Activated CD4-positive, alpha-beta T cell treated with anti-CD3 and anti-CD28 coated beads, Interleukin-2, amount 10 ng/mL, durations not matched to agents 7 days and 5 days (primary cell): ENCODE measurements at regions not wholly inside any gene's neighbourhood (a gene's known extent, or its start where the extent isn't known, plus 50 kb on each side); places are given as distances from the start of the nearest gene placed in this dataset.
"Not testable (repeated sequence)": the region's sequence is repeated elsewhere in the genome, so short reads cannot be mapped to it uniquely, and the experiment has no call there.

Experiments
- CTCF ChIA-PET: fragments of 350-600 bp; sonication (Branson Sonifier 250); formaldehyde crosslinking; loops from one replicate; lab custom pipeline; 2021; ENCODE audit warnings: antibody characterized with exemption; lab: Charles Lee
- POLR2A ChIA-PET: fragments of 350-600 bp; sonication (Branson Sonifier 250); formaldehyde crosslinking; loops from one replicate; lab custom pipeline; 2021; ENCODE audit warnings: antibody characterized with exemption; lab: Charles Lee
- DNase-seq: peaks from one replicate; pipeline ENCODE4 v3.0.0-alpha.2; 2020
- H3K27ac Mint-ChIP-seq: one replicate; pipeline ENCODE4 v1.8.0; 2021; ENCODE audit warnings: mild to moderate bottlenecking, moderate library complexity, mixed read lengths
- H3K27me3 Mint-ChIP-seq: one replicate; pipeline ENCODE4 v1.8.0; 2021; ENCODE audit warnings: mixed read lengths
- H3K36me3 Mint-ChIP-seq: one replicate; pipeline ENCODE4 v1.8.0; 2021; ENCODE audit warnings: low read depth, mixed read lengths
- H3K4me1 Mint-ChIP-seq: one replicate; pipeline ENCODE4 v1.8.0; 2021; ENCODE audit warnings: mixed read lengths
- H3K4me3 Mint-ChIP-seq: one replicate; pipeline ENCODE4 v1.8.0; 2021; ENCODE audit warnings: mild to moderate bottlenecking, moderate library complexity, mixed read lengths
- H3K9me3 Mint-ChIP-seq: one replicate; pipeline ENCODE4 v1.8.0; 2021; ENCODE audit warnings: mixed read lengths

DNA sequence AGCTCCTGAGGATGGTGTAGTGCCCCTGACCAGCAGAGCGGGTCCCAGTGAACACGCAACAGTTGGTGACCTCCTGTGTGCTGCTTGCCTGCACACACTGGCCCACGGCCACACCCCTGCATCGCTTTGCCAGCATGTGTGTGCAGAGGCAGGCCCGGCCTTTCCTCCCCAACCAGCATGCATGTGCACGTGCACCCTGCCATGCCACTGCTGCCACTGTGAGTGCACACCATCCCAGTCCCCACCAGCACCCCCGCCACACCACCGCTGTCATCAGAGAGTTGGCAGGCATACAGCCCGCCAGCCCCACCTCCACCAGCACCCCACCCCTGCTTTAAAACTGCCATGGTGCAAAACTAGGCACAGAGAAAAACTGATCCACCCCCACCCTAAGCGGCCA lies 197.4 kb upstream of the SRD5A2 start:
- DNase-seq = no peak
- H3K4me3 Mint-ChIP-seq = no peak overlapping the region
- peaks cover 11% of the 10 kb centered on the region for H3K27me3 Mint-ChIP-seq
- no peaks in the 10 kb centered on the region for H3K4me1 Mint-ChIP-seq
- no peak overlapping the region for H3K27ac Mint-ChIP-seq
- ChIA-PET POLR2A (no interaction called here), CTCF (no interaction called here)
- H3K9me3 Mint-ChIP-seq = peaks cover 4% of the 10 kb centered on the region
- no peaks in the 10 kb centered on the region for H3K36me3 Mint-ChIP-seq

DNA sequence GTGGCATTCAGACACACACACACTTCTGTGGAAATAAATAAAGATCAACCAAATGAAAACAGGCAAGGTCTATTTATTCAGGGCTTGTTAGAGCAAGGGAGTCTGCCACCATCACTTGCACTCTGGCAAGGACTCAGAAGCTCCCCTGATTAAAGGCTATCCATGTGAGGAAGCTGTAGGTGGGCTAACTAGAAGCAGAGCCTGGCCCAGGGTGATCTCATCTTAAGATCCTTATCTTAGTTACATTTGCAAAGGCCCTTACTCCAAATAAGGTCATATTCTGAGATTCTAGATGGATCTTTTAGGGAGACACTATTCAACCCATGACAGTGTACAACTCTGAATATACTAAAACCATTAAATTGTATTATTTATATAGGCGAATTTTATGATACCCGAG lies 190.0 kb upstream of the SRD5A2 start:
- DNase-seq = no peak
- peaks cover 5% of the 10 kb centered on the region for H3K27me3 Mint-ChIP-seq
- H3K9me3 Mint-ChIP-seq = no peaks in the 10 kb centered on the region
- H3K27ac Mint-ChIP-seq = no peak overlapping the region
- H3K4me3 Mint-ChIP-seq = no peak overlapping the region
- no peaks in the 10 kb centered on the region for H3K4me1 Mint-ChIP-seq
- POLR2A ChIA-PET = no interaction called here
- CTCF ChIA-PET = no interaction called here
- H3K36me3 Mint-ChIP-seq = no peaks in the 10 kb centered on the region

DNA sequence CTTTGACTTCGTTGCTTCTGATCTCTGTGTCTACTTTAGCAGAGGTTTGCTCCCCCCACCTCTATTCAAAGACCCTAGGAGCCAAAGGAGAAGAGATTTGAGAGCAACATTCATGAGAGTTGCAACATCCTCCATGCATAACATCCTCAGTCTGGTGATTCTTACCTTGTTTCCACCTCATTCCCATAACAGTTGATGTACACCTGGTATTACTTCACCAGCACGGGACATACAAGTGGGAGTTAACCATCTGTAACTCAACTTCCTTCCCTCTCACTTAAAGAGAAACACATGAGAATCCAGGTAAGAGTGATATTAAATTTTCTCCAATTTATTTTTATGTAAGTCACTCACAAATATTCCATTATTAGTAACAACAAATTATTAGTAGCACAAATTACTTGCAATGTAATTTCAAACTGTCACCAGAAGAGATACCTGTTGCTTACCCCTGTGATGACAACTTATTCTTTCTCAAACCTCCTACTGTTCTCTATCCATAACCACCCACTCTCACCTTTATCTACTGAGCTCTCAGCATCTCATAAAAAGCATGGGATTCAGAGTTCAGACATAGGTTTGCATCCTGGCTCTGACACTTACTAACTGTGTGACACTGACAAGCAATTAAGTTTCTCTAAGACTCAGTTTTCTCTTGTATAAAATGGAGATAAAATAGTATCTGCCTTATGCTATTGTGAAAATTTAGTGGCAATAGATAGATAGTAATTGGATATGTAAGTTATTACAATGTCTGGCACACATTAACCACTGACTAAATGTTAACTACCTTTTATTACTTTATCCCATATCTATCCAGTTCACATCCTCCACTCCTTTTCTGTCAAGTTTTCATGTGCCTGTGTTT lies 184.6 kb upstream of the SRD5A2 start:
- DNase-seq = no peak
- ChIA-PET CTCF (no interaction called here), POLR2A (no interaction called here)
- no peaks in the 10 kb centered on the region for H3K4me1 Mint-ChIP-seq
- no peak overlapping the region for H3K27ac Mint-ChIP-seq
- H3K27me3 Mint-ChIP-seq = no peaks in the 10 kb centered on the region
- no peak overlapping the region for H3K4me3 Mint-ChIP-seq
- no peaks in the 10 kb centered on the region for H3K36me3 Mint-ChIP-seq
- no peaks in the 10 kb centered on the region for H3K9me3 Mint-ChIP-seq

DNA sequence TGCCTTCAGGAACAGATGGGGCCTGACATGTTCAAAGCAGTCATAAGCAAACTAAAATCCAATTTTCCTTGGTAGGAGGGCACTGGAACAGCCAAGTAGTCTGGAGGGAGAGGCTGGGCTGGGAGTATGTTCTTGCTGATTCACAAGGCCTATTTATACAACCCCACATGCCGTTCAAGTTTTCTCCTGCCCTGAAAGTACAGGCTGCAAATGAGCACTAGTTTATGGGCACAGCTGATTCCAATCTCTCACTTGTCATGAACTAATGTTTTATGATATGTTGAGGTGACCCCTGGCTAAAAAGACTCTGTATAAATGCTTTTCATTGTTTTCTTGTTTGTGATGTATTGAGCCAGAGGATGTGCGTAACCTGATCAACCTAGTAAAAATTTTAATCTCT lies 183.4 kb upstream of the SRD5A2 start:
- Mint-ChIP-seq H3K4me1 (no peaks in the 10 kb centered on the region), H3K27me3 (no peaks in the 10 kb centered on the region), H3K9me3 (no peaks in the 10 kb centered on the region), H3K36me3 (no peaks in the 10 kb centered on the region), H3K27ac (no peak overlapping the region), H3K4me3 (no peak overlapping the region)
- CTCF ChIA-PET = interaction anchor here (0.6 kb wide), 1 partner anchor 7 kb away, joined by 3 read pairs; no protein-coding TSS in a partner anchor
- POLR2A ChIA-PET = no interaction called here
- no peak for DNase-seq

DNA sequence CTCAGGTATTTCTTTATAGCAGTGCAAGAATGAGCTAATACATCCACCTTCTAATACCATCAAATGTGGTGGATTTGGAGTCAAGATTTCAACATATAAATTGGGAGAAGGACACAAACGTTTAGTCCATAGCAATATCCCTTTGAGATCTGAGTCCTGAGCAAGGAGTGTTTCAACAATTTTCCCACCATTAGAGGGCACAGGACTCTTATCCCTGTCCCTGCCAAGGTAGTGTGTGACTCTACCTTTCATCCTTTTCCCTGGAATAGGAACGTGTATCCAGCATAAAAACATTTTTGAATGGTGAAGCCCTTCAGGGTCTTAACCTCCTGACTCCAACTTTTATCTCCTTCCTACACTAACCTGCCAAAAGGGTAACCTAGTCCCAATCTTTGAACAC lies 181.3 kb upstream of the SRD5A2 start:
- POLR2A ChIA-PET = no interaction called here
- H3K27me3 Mint-ChIP-seq = no peaks in the 10 kb centered on the region
- no peak overlapping the region for H3K4me3 Mint-ChIP-seq
- H3K36me3 Mint-ChIP-seq = no peaks in the 10 kb centered on the region
- no peaks in the 10 kb centered on the region for H3K9me3 Mint-ChIP-seq
- no peaks in the 10 kb centered on the region for H3K4me1 Mint-ChIP-seq
- no peak for DNase-seq
- CTCF ChIA-PET = no interaction called here
- H3K27ac Mint-ChIP-seq = no peak overlapping the region

DNA sequence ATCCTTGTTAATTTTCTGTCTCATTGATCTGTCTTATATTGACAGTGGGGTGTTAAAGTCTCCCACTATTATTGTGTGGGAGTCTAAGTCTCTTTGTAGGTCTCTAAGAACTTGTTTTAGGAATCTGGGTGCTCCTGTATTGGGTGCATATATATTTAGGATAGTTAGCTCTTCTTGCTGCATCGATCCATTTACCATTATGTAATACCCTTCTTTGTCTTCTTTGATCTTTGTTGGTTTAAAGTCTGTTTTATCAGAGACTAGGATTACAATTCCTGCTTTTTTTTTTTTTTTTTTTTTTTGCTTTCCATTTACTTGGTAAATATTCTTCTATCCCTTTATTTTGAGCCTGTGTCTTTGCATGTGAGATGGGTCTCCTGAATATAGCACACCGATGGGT lies 176.6 kb upstream of the SRD5A2 start:
- H3K4me1 Mint-ChIP-seq = not testable (repeated sequence)

DNA sequence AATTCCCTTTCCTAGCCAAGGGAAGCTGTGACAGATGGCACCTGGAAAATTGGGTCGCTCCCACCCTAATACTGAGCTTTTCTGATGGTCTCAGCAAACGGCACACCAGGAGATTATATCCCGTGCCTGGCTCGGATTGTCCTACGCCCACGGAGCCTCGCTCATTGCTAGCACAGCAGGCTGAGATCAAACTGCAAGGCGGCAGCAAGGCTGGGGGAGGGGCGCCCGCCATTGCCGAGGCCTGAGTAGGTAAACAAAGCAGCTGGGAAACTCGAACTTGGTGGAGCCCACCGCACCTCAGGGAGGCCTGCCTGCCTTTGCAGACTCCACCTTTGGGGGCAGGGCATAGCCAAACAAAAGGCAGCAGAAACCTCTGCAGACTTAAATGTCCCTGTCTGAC lies 168.0 kb upstream of the SRD5A2 start:
- POLR2A ChIA-PET, DNase-seq, H3K27ac Mint-ChIP-seq, CTCF ChIA-PET, H3K4me3 Mint-ChIP-seq, H3K9me3 Mint-ChIP-seq, H3K36me3 Mint-ChIP-seq, H3K4me1 Mint-ChIP-seq, H3K27me3 Mint-ChIP-seq: not testable (repeated sequence)

More for the DNA sequence above, 176.6 kb upstream of the SRD5A2 start:
- H3K4me3 Mint-ChIP-seq, H3K27me3 Mint-ChIP-seq, H3K27ac Mint-ChIP-seq, DNase-seq, POLR2A ChIA-PET, H3K36me3 Mint-ChIP-seq, CTCF ChIA-PET, H3K9me3 Mint-ChIP-seq: not testable (repeated sequence)

DNA sequence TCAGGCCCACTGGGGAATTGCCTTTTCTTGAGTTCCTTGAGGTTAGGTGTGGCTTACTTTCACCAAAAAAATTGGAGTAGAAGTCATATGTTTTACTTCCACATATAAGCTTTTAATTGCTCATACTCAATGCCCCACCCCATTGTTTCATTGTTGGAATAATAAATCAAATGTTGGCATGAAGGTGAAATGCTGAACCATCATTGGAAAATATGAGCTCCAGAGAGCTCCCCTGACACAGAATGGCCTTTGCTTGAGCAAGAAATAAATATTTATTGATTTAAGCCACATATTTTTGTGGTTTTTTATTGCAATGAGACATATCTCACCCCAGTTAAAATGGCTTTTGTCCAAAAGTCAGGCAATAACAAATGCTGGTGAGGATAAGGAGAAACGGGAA lies 167.3 kb upstream of the SRD5A2 start:
- no peak for DNase-seq
- Mint-ChIP-seq H3K4me3 (no peak overlapping the region), H3K36me3 (no peaks in the 10 kb centered on the region), H3K4me1 (no peaks in the 10 kb centered on the region), H3K27me3 (no peaks in the 10 kb centered on the region), H3K27ac (no peak overlapping the region), H3K9me3 (peaks cover 9% of the 10 kb centered on the region)
- ChIA-PET POLR2A (no interaction called here), CTCF (no interaction called here)

DNA sequence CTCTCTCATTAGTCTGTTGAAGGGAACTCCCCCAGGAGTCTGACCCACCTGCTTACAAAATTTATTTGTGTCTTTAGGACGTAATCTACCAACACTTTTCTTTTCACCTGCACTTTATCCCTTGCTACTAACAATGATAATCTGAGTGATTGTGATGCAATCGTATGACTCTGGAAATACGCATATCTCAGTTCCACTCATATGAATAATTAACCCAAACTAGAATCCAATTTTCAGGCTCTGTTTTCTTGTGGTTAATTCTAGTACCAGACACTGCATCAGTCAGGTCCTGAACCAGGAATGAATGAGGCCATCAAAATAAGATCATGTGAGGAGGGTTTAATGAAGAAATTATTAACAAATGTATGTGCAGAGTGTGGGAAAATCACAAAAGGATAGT lies 158.4 kb upstream of the SRD5A2 start:
- DNase-seq = no peak
- Mint-ChIP-seq H3K27me3 (peaks cover 1% of the 10 kb centered on the region), H3K9me3 (peaks cover 2% of the 10 kb centered on the region), H3K27ac (no peak overlapping the region), H3K36me3 (no peaks in the 10 kb centered on the region), H3K4me1 (no peaks in the 10 kb centered on the region), H3K4me3 (no peak overlapping the region)
- POLR2A ChIA-PET = no interaction called here
- CTCF ChIA-PET = interaction anchor here (0.6 kb wide), 1 partner anchor 391 kb away, joined by 4 read pairs; no protein-coding TSS in a partner anchor

DNA sequence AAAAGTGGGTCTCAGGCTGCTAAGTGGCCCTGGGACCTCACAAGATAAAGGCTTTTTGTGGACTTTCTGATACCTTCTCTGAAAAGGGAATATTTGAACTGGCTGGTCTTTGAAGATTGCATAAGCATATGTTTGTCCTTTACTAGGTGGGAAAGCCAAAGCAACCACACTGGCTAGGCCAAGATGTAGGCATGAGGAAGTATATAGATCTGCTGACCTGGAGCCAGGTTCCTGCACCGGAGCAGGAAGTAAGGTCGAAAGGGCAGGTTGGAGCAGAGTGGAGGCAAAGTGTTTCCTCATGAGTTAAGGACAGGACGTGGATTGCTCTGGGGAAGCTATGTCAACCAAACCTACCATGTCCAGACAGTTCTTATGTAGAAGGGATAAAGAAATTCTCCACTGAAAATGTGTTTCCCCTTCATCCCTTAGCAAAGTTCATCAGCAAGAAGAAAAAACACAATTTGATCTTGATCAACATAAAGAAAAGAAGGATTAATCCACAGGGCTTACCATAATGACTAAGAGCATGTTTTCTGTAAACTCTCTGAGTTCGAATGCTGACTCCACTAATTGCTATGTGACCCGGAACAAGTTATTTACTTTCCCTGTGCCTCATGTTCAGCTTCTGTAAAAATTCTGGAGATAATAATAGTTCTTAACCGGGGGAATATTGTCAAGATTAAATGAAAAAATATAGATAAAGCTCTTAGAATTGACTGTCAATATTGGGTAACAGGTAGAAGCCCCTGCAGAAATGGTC lies 156.1 kb upstream of the SRD5A2 start:
- no peak overlapping the region for H3K27ac Mint-ChIP-seq
- no peak for DNase-seq
- H3K4me3 Mint-ChIP-seq = no peak overlapping the region
- H3K36me3 Mint-ChIP-seq = no peaks in the 10 kb centered on the region
- H3K27me3 Mint-ChIP-seq = peaks cover 1% of the 10 kb centered on the region
- no peaks in the 10 kb centered on the region for H3K4me1 Mint-ChIP-seq
- ChIA-PET CTCF (no interaction called here), POLR2A (no interaction called here)
- no peaks in the 10 kb centered on the region for H3K9me3 Mint-ChIP-seq

DNA sequence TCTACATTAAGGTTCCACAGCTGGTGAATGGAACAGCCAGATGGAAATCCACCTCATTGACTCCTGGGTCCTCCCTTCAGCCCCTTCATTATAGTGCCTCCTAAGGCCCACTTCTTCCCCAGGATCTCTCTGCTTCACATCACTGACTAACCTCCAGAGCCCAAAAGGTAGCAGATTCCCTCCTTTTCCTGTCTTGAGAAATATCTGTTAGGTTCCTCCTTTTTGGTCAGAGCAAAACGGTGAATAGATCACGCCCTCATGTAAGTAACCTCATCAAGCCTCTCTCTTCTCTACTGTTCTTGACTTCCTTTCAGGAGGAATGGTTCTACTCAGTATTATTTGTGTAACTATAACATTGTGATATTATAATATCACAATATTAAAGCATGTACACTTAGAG lies 155.0 kb upstream of the SRD5A2 start:
- DNase-seq = no peak
- H3K9me3 Mint-ChIP-seq = no peaks in the 10 kb centered on the region
- POLR2A ChIA-PET = no interaction called here
- H3K27me3 Mint-ChIP-seq = peaks cover 3% of the 10 kb centered on the region
- no peaks in the 10 kb centered on the region for H3K36me3 Mint-ChIP-seq
- H3K4me3 Mint-ChIP-seq = no peak overlapping the region
- CTCF ChIA-PET = no interaction called here
- H3K4me1 Mint-ChIP-seq = no peaks in the 10 kb centered on the region
- no peak overlapping the region for H3K27ac Mint-ChIP-seq

DNA sequence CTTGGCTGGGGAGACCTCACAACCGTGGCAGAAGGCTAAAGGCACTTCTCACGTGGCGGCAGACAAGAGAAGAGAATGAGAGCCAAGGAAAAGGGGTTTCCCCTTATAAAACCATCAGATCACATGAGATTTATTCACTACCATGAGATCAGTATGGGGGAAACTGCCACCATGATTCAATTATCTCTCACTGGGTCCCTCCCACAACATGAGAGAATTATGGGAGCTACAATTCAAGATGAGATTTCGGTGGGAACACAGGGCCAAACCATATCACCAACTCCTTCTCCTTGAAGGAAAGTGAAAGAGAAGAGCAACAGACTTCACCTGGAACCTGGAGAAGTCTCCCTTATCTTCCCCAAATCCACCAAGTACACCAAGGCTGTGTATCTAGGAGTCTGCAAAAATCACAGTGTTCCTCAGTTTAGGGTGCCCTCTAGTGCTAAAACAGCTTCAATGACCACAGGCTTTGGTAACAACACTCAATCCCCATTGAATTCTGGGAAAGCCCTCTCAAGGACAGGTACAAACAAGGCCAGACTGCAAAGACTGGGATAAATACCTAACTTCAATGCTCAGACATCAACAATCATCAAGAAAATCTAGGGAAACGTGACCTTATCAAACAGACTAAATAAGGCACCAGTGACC lies 148.8 kb upstream of the SRD5A2 start:
- Mint-ChIP-seq H3K27ac (no peak overlapping the region), H3K4me3 (no peak overlapping the region), H3K27me3 (peaks cover 6% of the 10 kb centered on the region), H3K36me3 (no peaks in the 10 kb centered on the region), H3K9me3 (peaks cover 2% of the 10 kb centered on the region), H3K4me1 (no peaks in the 10 kb centered on the region)
- ChIA-PET CTCF (interaction anchor here (0.8 kb wide), 1 partner anchor 44 kb away, joined by 4 read pairs; no protein-coding TSS in a partner anchor), POLR2A (no interaction called here)
- no peak for DNase-seq

DNA sequence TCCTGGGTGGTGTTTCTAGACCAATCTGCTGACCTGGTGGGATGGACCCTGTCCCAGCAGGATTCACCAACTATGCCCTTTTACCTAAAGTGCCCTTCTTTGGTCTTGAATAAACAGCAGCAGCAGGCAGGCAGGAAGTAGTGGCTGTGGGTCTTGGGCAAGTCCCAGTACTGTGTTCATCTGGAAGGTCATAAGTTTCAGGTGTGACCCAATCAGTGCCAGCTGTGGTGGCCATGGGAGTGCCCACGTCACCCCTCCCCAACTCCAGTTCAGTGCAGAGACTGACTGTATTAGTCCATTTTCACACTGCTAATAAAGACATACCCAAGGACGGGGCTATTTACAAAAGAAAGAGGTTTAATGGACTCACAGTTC lies 148.3 kb upstream of the SRD5A2 start:
- peaks cover 6% of the 10 kb centered on the region for H3K27me3 Mint-ChIP-seq
- H3K4me1 Mint-ChIP-seq = no peaks in the 10 kb centered on the region
- H3K9me3 Mint-ChIP-seq = peaks cover 2% of the 10 kb centered on the region
- H3K27ac Mint-ChIP-seq = no peak overlapping the region
- H3K4me3 Mint-ChIP-seq = no peak overlapping the region
- DNase-seq = no peak
- POLR2A ChIA-PET = no interaction called here
- CTCF ChIA-PET = interaction anchor here (0.8 kb wide), 1 partner anchor 45 kb away, joined by 4 read pairs; no protein-coding TSS in a partner anchor
- no peaks in the 10 kb centered on the region for H3K36me3 Mint-ChIP-seq
